Colonic mucosa (tissue), 4 donors: ENCODE measurements at regions not wholly inside any gene's neighbourhood (a gene's known extent, or its start where the extent isn't known, plus 50 kb on each side); places are given as distances from the start of the nearest gene placed in this dataset.

Source experiments
- DNase-seq: peaks from one replicate; pipeline ENCODE4 v3.0.0-alpha.2; 2020
- H3K27ac ChIP-seq: fragments of 200-600 bp; one replicate; pipeline ENCODE4 v1.8.0; 2021
- H3K27me3 ChIP-seq: fragments of 200-600 bp; one replicate; pipeline ENCODE4 v1.8.0; 2021
- H3K36me3 ChIP-seq: fragments of 200-600 bp; one replicate; pipeline ENCODE4 v1.8.0; 2021
- H3K4me1 ChIP-seq: fragments of 200-600 bp; one replicate; pipeline ENCODE4 v1.8.0; 2021; ENCODE audit warnings: mild to moderate bottlenecking
- H3K4me3 ChIP-seq: fragments of 200-600 bp; one replicate; pipeline ENCODE4 v1.8.0; 2021
- H3K9ac ChIP-seq, 2 donors: one replicate each; pipeline ENCODE4 v1.7.0; 2013; ENCODE audit warnings: control low read depth in 2 of 2, low read depth in 2 of 2, low read length in 2 of 2
- H3K9me3 ChIP-seq: fragments of 200-600 bp; one replicate; pipeline ENCODE4 v1.8.0; 2021
- intact Hi-C: fragments of 100-400 bp; cut with DNase I; formaldehyde crosslinking; loops from one replicate; pipeline ENCODE4 v1.14.1; 2022
- TF ChIP-seq, protein P1 (sequence below): fragments of 200-600 bp; IDR thresholded peaks from one replicate; pipeline ENCODE4 v1.8.0; 2022; ENCODE audit warnings: antibody characterized with exemption, mild to moderate bottlenecking
- donor health status: healthy.
- donor health status: DM: no; HTN: no; CAD: no.
- donor health status: DM: no; HTN: no; CAD: no.

DNA sequence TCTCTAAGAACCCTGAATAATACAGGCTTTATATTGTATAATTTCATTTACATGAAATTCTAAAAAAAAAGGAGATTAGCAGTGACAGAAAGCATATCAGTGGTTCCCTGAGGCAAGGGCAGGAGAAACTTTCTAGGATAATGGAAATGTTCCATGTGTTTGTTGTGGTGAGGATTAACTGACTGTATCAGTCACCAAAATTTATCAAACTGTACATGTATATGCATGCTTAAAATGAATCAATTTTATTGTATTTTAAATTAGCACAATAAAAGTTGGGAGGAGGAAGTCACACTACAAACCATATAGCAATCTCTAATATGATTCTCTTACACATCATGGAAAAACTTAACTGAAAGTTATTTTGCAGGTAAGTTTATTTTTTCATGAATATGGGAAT is 396.8 kb downstream of the EFNB2 start:
- H3K4me1 ChIP-seq = no peaks in the 10 kb centered on the region
- no peak for DNase-seq
- no peaks in the 10 kb centered on the region for H3K27me3 ChIP-seq
- H3K9me3 ChIP-seq = no peaks in the 10 kb centered on the region
- no peak overlapping the region for H3K9ac ChIP-seq
- no peak overlapping the region for H3K4me3 ChIP-seq
- no peaks in the 10 kb centered on the region for H3K36me3 ChIP-seq
- TF ChIP-seq, protein P1, sequence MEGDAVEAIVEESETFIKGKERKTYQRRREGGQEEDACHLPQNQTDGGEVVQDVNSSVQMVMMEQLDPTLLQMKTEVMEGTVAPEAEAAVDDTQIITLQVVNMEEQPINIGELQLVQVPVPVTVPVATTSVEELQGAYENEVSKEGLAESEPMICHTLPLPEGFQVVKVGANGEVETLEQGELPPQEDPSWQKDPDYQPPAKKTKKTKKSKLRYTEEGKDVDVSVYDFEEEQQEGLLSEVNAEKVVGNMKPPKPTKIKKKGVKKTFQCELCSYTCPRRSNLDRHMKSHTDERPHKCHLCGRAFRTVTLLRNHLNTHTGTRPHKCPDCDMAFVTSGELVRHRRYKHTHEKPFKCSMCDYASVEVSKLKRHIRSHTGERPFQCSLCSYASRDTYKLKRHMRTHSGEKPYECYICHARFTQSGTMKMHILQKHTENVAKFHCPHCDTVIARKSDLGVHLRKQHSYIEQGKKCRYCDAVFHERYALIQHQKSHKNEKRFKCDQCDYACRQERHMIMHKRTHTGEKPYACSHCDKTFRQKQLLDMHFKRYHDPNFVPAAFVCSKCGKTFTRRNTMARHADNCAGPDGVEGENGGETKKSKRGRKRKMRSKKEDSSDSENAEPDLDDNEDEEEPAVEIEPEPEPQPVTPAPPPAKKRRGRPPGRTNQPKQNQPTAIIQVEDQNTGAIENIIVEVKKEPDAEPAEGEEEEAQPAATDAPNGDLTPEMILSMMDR = no peak
- no peak overlapping the region for H3K27ac ChIP-seq
- intact Hi-C loops = no loop called here

DNA sequence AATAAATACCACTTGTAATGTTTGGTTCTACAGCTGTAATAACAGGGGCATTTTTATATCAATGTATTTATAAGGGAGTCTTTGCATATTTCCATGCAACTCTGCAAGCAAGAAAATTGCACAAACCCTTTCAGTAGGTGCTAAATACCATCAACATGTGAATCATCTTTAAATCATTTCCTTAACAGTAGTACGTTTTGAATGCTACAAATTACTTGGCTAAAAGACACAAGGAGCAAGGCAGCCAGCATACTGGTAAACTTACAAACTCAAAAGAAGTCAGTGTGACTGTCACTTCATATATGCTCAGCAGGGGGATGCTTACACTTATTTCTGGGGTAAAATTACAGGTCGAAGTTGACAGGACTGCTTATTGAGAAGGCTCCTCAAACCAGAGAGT is 402.4 kb downstream of the EFNB2 start:
- intact Hi-C loops = no loop called here
- Histone ChIP-seq H3K4me3 (no peak overlapping the region), H3K9ac (no peak overlapping the region), H3K4me1 (peaks cover 8% of the 10 kb centered on the region), H3K9me3 (no peaks in the 10 kb centered on the region), H3K27ac (no peak overlapping the region), H3K27me3 (no peaks in the 10 kb centered on the region), H3K36me3 (no peaks in the 10 kb centered on the region)
- TF ChIP-seq, protein P1 = no peak
- DNase-seq = no peak

DNA sequence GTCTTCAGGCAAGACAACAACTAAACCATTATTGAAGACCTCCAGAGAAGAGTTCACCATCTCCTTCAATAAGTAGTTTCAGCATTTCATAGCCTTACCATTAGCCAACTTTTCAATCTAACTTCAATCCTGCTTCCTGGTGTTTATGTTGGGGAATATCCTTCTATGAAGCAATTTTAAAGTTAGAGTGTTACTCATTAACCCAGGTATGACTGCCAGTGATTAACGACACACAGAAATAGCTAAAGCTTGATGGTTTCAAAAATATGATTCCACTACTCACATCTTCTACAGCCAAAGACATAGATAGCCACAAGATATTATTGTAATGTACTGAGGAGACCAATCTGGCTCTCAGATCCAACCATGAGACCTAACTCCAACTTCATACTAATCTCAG is 403.2 kb downstream of the EFNB2 start:
- Histone ChIP-seq H3K27me3 (no peaks in the 10 kb centered on the region), H3K9me3 (no peaks in the 10 kb centered on the region), H3K27ac (peak overlapping the region; percentile 13), H3K36me3 (no peaks in the 10 kb centered on the region), H3K4me1 (peaks cover 8% of the 10 kb centered on the region), H3K4me3 (no peak overlapping the region), H3K9ac (no peak overlapping the region)
- DNase-seq = no peak
- TF ChIP-seq, protein P1 = no peak
- intact Hi-C loops = no loop called here

DNA sequence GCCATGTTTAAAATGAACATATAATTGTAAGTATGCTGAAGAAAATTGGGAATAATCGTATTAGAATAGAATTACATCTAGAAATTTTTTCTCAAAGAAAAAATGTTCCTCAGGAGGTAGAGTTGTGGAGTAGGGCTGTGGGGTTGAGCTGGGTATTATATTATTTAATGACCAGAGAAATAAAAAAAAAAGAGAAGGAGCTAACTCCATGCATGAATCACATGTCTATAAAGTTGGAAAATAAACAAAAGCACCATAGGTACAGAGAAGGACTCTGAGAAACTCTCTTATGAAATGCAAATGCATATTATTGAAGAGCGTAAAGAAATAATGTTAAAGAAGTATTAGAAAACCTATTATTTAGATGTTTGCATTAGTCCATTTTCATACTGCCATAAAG is 405.5 kb downstream of the EFNB2 start:
- TF ChIP-seq, protein P1 = no peak
- Histone ChIP-seq H3K4me3 (no peak overlapping the region), H3K4me1 (peaks cover 8% of the 10 kb centered on the region), H3K9me3 (no peaks in the 10 kb centered on the region), H3K27me3 (no peaks in the 10 kb centered on the region), H3K36me3 (no peaks in the 10 kb centered on the region), H3K9ac (no peak overlapping the region), H3K27ac (no peak overlapping the region)
- intact Hi-C loops = no loop called here
- no peak for DNase-seq

DNA sequence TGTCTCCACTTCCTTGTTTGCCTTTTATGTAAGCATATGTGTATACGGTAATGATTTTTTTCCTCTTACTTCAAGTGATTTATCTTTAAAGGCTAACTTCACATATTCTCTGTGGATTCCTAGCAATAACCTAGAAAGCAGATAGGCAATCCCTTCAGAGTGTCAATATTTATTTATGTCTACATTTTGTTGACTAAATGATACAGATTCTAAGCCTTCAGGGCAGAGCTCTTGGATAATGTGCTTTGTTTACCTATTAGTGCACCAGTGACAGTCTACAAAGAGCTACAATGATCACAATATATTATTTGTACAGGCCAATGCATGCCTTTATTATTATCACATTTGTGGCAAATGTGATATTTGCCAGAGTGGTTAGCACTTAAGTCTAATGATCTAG is 406.2 kb downstream of the EFNB2 start:
- no peak for DNase-seq
- H3K27ac ChIP-seq = peak overlapping the region; percentile 43

More for the DNA sequence above, 406.2 kb downstream of the EFNB2 start:
- Histone ChIP-seq H3K9ac (no peak overlapping the region), H3K9me3 (no peaks in the 10 kb centered on the region), H3K27me3 (no peaks in the 10 kb centered on the region), H3K4me1 (peaks cover 8% of the 10 kb centered on the region), H3K36me3 (no peaks in the 10 kb centered on the region), H3K4me3 (no peak overlapping the region)
- intact Hi-C loops = no loop called here
- TF ChIP-seq, protein P1 = no peak
